NCI-H524 treated with DMSO at 0.1 percent for 48 hours (cell line): ENCODE measurements at regions not wholly inside any gene's neighbourhood (a gene's known extent, or its start where the extent isn't known, plus 50 kb on each side); places are given as distances from the start of the nearest gene placed in this dataset.

Experiments
- DNase-seq: peaks from one replicate; lab custom pipeline; 2025; lab: John Stamatoyannopoulos, UW

- DNase-seq: no peak
Observed at GRCh38 chr5:147965715-147966114, 59.4 kb upstream of the C5orf46 start.

- DNase-seq: no peak
Observed at GRCh38 chr5:147963948-147964693, 57.8 kb upstream of the C5orf46 start.

GRCh38 chr5:147963436-147963835 is 57.1 kb upstream of the C5orf46 start:
- DNase-seq: no peak

- no peak for DNase-seq
Observed at GRCh38 chr5:147961208-147961749, 54.9 kb upstream of the C5orf46 start.

- no peak for DNase-seq
Observed at GRCh38 chr5:147957901-147958300, 51.6 kb upstream of the C5orf46 start.

GRCh38 chr5:147956842-147957223 is 50.5 kb upstream of the C5orf46 start:
- DNase-seq: no peak

- DNase-seq: no peak
Observed at GRCh38 chr5:147956064-147956841, 49.9 kb upstream of the C5orf46 start.
